Ammon's horn (tissue), 1 donor: ENCODE measurements at regions not wholly inside any gene's neighbourhood (a gene's known extent, or its start where the extent isn't known, plus 50 kb on each side); places are given as distances from the start of the nearest gene placed in this dataset.
"Not testable (repeated sequence)": the region's sequence is repeated elsewhere in the genome, so short reads cannot be mapped to it uniquely, and the experiment has no call there.

Source experiments
- DNase-seq: peaks from one replicate; pipeline ENCODE4 v3.0.0-alpha.2; 2016; ENCODE audit warnings: low spot score

- DNase-seq: not testable (repeated sequence)
Observed at GRCh38 chr9:67708109-67708508, 150.6 kb upstream of the ANKRD20A1 start.

DNA sequence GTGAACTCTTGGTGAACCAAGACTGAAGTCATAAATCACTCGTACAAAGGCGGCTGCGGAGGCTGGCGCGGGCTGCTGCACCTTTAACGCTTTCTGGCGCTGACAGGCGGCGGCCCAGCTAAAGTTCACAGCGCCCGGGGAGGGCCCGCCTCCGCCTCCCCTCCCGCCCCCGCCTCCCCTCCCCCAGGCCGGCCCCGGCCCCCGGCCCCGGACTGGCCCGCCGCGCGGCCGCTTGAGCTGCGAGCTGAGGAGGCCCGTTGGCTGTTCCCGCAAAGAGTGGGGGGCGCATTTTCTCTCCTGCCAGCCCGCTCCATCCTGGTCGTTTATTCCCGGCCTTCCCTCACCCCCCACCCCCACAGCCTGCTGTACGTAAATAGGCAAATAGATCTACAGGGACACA, 147.3 kb upstream of the ANKRD20A1 start:
- DNase-seq: not testable (repeated sequence)

DNA sequence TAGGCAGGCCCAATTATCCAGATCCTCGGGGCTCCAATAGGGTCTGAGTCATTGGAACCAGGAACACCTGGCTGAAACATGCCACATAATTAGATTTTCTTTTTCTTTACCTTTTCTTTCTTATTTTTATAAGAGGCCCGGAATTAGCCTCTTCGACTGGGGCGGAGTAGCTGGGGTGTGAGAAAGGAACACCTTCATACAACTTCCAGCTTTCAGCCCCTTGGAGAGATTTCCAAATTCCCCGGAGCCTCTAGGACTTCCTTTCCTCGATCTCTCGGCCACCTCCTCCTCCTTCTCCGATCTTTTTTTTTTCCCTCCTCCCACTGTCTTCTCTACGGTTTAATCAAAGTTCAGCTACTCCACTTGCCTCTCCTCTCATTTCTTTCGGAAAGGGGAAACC, 146.8 kb upstream of the ANKRD20A1 start:
- DNase-seq: not testable (repeated sequence)

DNA sequence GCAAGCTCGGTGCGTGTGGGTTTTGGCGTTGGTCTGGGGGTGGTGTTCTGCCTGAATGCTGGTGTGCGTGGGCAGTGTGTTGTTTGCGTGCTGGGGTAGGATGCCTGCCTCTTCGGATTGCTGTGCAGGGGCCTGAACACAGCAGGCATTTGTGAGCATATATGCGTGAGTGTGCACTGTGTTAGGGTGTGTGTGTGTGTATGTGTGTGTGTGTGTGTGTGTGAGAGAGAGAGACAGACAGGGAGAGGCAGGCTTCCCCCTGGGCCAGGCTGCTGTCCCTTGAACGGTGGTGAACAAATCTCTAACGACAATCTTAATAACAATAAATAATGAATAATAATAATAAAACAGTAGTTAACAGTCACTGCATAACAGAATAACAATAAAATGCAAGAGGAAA, 145.8 kb upstream of the ANKRD20A1 start:
- DNase-seq: not testable (repeated sequence)

DNA sequence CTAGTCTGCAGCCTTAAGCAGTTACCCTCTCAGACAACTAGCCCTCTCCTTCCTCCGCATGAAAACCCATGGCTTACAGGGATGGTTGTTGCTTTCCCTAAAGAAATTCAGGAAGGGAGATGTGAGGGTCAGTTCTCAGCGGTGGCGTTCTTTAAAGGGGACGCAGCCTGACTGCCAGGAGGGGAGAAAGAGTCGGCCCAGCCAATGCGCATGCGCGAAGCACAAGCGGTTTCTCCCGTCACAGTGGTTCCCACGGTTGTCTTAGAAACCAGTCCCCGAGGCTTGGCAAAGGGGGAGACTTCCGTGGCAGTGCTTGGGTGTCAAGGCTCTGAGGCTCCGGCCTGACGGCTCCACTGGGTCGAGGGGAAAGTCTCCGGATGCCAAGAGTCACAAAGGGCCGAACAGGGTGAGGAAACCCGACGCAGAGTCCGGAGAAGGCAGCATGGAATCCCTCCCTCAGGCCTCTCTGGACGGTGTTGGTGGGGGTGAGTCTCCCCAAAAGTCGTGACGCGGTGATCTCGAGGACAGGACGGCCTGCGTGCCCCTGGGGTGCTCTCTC, 140.8 kb upstream of the ANKRD20A1 start:
- DNase-seq: not testable (repeated sequence)

DNA sequence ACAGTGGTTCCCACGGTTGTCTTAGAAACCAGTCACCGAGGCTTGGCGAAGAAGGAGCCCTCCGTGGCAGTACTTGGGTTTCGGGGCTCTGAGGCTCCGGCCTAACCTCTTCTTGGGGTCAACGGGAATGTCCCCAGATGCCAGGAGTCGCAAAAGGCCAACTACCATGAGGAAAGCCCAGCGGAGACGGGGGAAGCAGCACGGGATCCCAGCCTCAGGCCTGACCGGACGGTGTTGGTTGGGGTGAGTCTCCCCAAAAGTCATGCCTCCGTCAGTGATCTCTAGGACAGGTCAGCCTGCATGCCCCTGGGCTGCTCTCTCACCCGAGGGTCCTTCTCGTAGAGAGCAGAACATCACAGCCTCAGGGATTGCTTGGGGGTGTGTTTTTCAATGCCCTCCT, 138.2 kb upstream of the ANKRD20A1 start:
- DNase-seq: peak; percentile 0

DNA sequence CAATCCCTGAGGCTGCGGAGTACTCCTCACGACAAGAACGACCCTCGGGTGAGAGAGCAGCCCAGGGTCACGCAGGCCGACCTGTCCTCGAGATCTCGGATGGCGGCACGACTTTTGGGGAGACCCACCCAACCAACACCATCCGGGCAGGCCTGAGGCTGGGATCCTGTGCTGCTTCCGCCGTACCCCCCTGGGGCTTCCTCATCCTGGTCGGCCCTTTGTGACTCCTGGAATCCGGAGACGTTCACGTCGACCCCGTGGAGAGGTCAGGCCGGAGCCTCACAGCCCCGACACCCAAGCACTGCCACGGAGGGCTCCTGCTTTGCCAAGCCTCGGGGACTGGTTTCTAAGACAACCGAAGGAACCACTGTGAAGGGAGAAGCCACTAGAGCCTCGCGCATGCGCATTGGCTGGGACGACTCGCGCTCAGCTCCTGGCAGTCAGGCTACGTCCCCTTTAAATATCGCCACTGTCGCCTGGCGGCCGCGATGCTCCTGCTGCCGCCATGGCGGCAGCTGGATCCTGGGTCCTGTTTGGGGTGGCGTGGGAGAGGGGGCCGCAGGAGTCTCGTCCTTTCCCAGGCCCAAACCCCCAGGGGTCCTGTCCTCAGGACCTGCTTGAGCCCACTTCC, 136.2 kb upstream of the ANKRD20A1 start:
- not testable (repeated sequence) for DNase-seq

DNA sequence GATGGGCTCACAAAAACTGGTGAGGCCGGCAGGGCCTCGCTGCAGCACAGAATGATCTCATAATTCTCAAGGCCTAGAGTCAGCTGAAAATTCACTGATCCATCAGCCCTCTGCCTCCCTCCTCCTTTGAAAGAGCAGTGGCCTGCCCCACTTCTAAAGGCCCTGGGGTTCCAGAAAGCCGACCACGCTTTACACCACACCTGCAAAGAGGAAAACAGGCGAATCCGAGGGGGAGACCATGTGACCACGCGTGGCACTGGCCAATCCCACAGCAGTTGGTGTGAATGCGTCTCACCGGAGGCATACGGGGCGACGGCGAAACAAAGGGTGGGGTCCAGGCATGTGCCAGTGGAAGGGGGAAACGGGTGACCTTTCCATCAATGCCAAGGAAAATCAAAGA, 135.5 kb upstream of the ANKRD20A1 start:
- DNase-seq: not testable (repeated sequence)

DNA sequence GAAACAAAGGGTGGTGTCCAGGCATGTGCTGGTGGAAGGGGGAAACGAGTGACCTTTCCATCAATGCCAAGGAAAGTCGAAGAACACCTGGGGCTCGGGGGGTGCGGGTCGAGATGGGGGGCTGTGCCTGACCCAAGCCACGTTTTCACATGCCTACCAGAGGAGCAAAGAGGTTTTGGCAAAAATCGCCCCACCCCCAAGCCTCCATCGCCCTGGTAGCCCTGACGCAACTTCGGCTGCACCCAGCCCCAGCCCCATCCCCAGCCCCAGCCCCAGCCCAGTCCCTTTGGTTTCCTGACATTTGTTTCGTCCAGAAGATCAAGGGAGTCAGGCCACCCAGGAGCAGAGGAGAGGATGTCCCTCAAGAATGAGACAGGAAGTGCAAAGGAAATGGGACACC, 133.8 kb upstream of the ANKRD20A1 start:
- not testable (repeated sequence) for DNase-seq

- not testable (repeated sequence) for DNase-seq
Observed at GRCh38 chr9:67726213-67726988, 132.3 kb upstream of the ANKRD20A1 start.

GRCh38 chr9:67763133-67763532, 95.6 kb upstream of the ANKRD20A1 start:
- DNase-seq: not testable (repeated sequence)

DNA sequence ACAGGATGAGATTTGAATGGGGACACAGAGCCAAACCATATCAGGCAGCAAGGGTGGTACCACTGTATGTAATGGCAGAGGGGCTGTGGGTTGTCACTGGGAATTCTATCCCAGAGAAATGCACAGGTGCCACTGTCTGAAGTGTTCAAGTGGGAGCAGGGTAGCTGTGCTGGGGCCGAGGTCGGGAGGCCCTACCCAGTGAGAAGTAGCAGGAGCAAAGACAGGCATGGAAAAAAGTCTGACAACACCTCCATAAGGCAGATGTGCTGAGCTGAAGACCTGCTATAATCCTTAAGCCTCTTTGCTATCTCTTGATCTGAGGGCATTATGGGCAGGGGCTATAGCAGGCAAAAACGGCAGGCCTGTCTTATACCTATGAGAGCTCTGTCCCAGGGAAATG, 86.9 kb upstream of the ANKRD20A1 start:
- not testable (repeated sequence) for DNase-seq

DNA sequence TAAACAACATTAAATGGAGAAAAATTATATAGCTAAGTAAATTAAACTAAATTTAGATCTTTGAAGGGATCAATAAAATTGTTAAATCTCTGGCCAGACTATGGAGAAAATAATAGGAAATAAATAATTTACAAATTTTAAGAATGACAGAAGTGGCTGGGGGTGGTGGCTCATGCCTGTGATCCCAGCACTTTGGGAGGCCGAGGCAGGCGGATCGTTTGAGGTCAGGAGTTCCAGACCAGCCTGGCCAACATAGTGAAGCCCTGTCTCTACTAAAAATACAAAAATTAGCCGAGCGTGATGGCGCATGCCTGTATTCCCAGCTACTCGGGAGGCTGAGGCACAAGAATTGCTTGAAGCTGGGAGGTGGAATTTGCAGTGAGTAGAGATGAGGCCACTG, 58.6 kb upstream of the ANKRD20A1 start:
- not testable (repeated sequence) for DNase-seq
